K562 (cell line): ENCODE measurements at regions not wholly inside any gene's neighbourhood (a gene's known extent, or its start where the extent isn't known, plus 50 kb on each side); places are given as distances from the start of the nearest gene placed in this dataset.

Source experiments
- BRD4 ChIP-seq: fragments of 200-600 bp; sonication (generic); IDR thresholded peaks from 2 replicates; pipeline ENCODE4 v1.6.1; 2017; ENCODE audit warnings: inconsistent platforms
- CBFA2T3 ChIP-seq: fragments of 450-650 bp; IDR thresholded peaks from 2 replicates; pipeline ENCODE4 v1.6.1; 2017
- HDAC1 ChIP-seq, 2 experiments: fragments of 450-650 bp; IDR thresholded peaks; 2 replicates each; pipeline ENCODE4 v1.6.1; 2016 to 2017; ENCODE audit warnings: inconsistent platforms in 1 of 2, mild to moderate bottlenecking in 1 of 2, moderate library complexity in 1 of 2
- HMGN3 ChIP-seq: IDR thresholded peaks from 2 replicates; pipeline ENCODE4 v1.6.1; 2011; ENCODE audit warnings: borderline replicate concordance, low read depth, mild to moderate bottlenecking, mixed read lengths, low read length; ENCODE audit not compliant: insufficient read length; ENCODE audit errors: extremely low read depth
- KDM1A ChIP-seq, 2 experiments: fragments of 450-650 bp; IDR thresholded peaks; 2 replicates each; pipeline ENCODE4 v1.6.1; 2016; ENCODE audit warnings: mild to moderate bottlenecking in 2 of 2
- MEIS2 ChIP-seq: fragments of 450-650 bp; IDR thresholded peaks from 2 replicates; pipeline ENCODE4 v1.6.1; 2014; ENCODE audit warnings: mild to moderate bottlenecking; ENCODE audit not compliant: partially characterized antibody
- PML ChIP-seq: IDR thresholded peaks from 2 replicates; pipeline ENCODE4 v1.6.1; 2012; ENCODE audit warnings: low read length, inconsistent platforms
- PTBP1 ChIP-seq: fragments of 200-400 bp; formaldehyde crosslinking; IDR thresholded peaks from 2 replicates; pipeline ENCODE4 v1.6.1; 2017; ENCODE audit warnings: low read depth, low read length
- RBBP5 ChIP-seq: fragments of 200-600 bp; sonication (generic); IDR thresholded peaks from 2 replicates; pipeline ENCODE4 v1.6.1; 2012; ENCODE audit warnings: borderline replicate concordance, mild to moderate bottlenecking, low read length, control low read depth, inconsistent platforms; ENCODE audit not compliant: insufficient read depth, poor library complexity, severe bottlenecking
- RCOR1 ChIP-seq, 2 experiments: IDR thresholded peaks; 2 replicates each; pipeline ENCODE4 v1.6.1; 2012; ENCODE audit warnings: low read depth in 2 of 2, low read length in 2 of 2, borderline replicate concordance in 1 of 2, improper control_type of control experiment in 1 of 2
- SMARCA5 ChIP-seq: fragments of 450-650 bp; IDR thresholded peaks from 2 replicates; pipeline ENCODE4 v1.6.1; 2016
- SPI1 ChIP-seq: IDR thresholded peaks from 2 replicates; pipeline ENCODE4 v1.6.1; 2011; ENCODE audit warnings: low read depth, low read length, control low read depth, borderline replicate concordance
- SRSF1 ChIP-seq: fragments of 200-400 bp; formaldehyde crosslinking; IDR thresholded peaks from 2 replicates; pipeline ENCODE4 v1.6.1; 2017; ENCODE audit warnings: mild to moderate bottlenecking, low read depth, low read length, moderate library complexity
- TEAD4 ChIP-seq, 2 experiments: sonication (generic) in 1 of 2; formaldehyde crosslinking in 1 of 2; IDR thresholded peaks; 2 replicates each; pipeline versions ENCODE4 v1.6.1 to v1.8.0; 2012 to 2022; ENCODE audit warnings: borderline replicate concordance in 1 of 2, inconsistent platforms in 1 of 2, low read length in 1 of 2, mild to moderate bottlenecking in 1 of 2, missing genetic modification reagents in 1 of 2
- U2AF1 ChIP-seq: fragments of 200-400 bp; formaldehyde crosslinking; optimal IDR thresholded peaks from 2 replicates; pipeline ENCODE3; 2017; ENCODE audit warnings: mild to moderate bottlenecking, low read depth, low read length, moderate library complexity
- YBX1 ChIP-seq: fragments of 450-650 bp; IDR thresholded peaks from 2 replicates; pipeline ENCODE4 v1.7.1; 2016; ENCODE audit warnings: mild to moderate bottlenecking
- ZKSCAN3 ChIP-seq: fragments of 250-450 bp; sonication (Bioruptor Pico); IDR thresholded peaks from 2 replicates; pipeline ENCODE4 v1.4.0; 2020
- ZNF165 ChIP-seq: fragments of 250-450 bp; sonication (Bioruptor Pico); IDR thresholded peaks from 2 replicates; pipeline ENCODE4 v1.4.0; 2020; ENCODE audit warnings: borderline replicate concordance
- ZNF324 ChIP-seq: fragments of 250-450 bp; sonication (Bioruptor Pico); IDR thresholded peaks from 2 replicates; pipeline ENCODE4 v1.4.0; 2020; ENCODE audit warnings: mild to moderate bottlenecking
- ZNF384 ChIP-seq: IDR thresholded peaks from 2 replicates; pipeline ENCODE4 v1.6.1; 2012; ENCODE audit warnings: low read depth, low read length, improper control_type of control experiment
- TF ChIP-seq, protein P1 (sequence below): IDR thresholded peaks from 3 replicates; pipeline ENCODE4 v1.6.1; 2011; ENCODE audit warnings: borderline replicate concordance, mild to moderate bottlenecking, moderate library complexity; ENCODE audit not compliant: insufficient read length; ENCODE audit errors: extremely low read depth
- TF ChIP-seq, protein P2 (sequence below), 2 experiments: IDR thresholded peaks in 1 of 2; conservative IDR thresholded peaks in 1 of 2; 2 replicates each; pipeline ENCODE4 v1.6.1; 2016; ENCODE audit warnings: low read depth in 2 of 2, mild to moderate bottlenecking in 1 of 2, missing compliant biosample characterization in 1 of 2, missing genetic modification characterization in 1 of 2, moderate library complexity in 1 of 2
- TF ChIP-seq, protein P3 (sequence below): sonication (generic); formaldehyde crosslinking; IDR thresholded peaks from 2 replicates; pipeline ENCODE4 v1.8.0; 2022; ENCODE audit warnings: mild to moderate bottlenecking, missing genetic modification reagents

DNA sequence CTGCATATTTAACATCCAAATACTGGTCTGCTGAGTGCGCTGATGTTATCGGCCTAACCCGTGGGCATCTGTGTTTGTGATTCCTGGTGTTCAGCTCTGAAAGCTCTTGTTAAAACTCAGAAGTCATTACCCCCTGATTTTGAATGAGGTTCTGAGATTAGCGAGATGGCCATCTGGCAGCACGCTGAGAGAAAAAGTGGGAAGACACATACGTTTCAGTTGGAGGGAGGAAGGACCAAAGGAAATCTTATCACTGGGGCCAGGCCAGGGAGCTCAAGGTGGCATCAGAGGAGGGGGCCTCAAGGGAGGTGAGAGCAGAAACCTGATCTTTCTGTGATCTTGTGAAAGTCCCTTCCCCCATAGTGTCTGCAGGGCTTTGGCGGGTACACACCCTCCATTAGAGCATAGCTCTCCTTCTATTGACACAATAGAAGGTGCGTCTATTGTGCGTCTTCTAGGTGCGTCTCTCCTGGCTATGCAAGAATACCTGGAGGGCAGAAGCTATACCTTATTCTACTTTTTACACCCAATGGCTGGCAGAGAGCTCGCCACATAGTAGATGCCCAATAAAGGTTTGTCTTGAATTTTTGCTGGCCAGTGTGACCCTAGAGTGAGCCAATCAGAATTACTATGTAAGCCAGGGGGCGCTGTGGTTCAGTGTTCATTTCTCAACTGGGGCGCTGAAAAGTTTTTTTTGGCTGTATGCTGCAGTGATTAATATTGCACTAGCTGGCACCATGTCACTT lies 182.4 kb downstream of the SHQ1 start (continued):
- TF ChIP-seq RBBP5 (no peak), ZNF384 (peak; percentile 47; the same call in 1 of the 2 replicates), PML (no peak), PTBP1 (no peak), MEIS2 (no peak), HMGN3 (no peak), RCOR1 (IDR thresholded peaks at IDR 0.05; ENCODE audit: borderline replicate concordance in 1 of 2, low read depth in 2 of 2, low read length in 2 of 2) (0 out of 4 replicates have a peak, but pooled peaks of 1 of the 2 experiments have one; percentile 9), SPI1 (no peak), SRSF1 (no peak), KDM1A (IDR thresholded peaks at IDR 0.05) (peak in 1 of 2 experiments; percentile 57; a peak in 2 of 4 replicates), TEAD4 (IDR thresholded peaks at IDR 0.05; ENCODE audit: low read length) (0 out of 2 replicates have a peak, but pooled peaks have one; percentile 13), TEAD4 (CRISPR knock-in tag; IDR thresholded peaks at IDR 0.05; ENCODE audit: borderline replicate concordance) (no peak), YBX1 (no peak), HDAC1 (IDR thresholded peaks at IDR 0.05) (no peak), ZNF165 (CRISPR knock-in tag) (no peak), ZKSCAN3 (no peak), U2AF1 (no peak), CBFA2T3 (peak; percentile 70), ZNF324 (CRISPR knock-in tag) (no peak), BRD4 (no peak), SMARCA5 (no peak)
- TF ChIP-seq, protein P1, sequence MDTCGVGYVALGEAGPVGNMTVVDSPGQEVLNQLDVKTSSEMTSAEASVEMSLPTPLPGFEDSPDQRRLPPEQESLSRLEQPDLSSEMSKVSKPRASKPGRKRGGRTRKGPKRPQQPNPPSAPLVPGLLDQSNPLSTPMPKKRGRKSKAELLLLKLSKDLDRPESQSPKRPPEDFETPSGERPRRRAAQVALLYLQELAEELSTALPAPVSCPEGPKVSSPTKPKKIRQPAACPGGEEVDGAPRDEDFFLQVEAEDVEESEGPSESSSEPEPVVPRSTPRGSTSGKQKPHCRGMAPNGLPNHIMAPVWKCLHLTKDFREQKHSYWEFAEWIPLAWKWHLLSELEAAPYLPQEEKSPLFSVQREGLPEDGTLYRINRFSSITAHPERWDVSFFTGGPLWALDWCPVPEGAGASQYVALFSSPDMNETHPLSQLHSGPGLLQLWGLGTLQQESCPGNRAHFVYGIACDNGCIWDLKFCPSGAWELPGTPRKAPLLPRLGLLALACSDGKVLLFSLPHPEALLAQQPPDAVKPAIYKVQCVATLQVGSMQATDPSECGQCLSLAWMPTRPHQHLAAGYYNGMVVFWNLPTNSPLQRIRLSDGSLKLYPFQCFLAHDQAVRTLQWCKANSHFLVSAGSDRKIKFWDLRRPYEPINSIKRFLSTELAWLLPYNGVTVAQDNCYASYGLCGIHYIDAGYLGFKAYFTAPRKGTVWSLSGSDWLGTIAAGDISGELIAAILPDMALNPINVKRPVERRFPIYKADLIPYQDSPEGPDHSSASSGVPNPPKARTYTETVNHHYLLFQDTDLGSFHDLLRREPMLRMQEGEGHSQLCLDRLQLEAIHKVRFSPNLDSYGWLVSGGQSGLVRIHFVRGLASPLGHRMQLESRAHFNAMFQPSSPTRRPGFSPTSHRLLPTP = no peak
- TF ChIP-seq, protein P2, sequence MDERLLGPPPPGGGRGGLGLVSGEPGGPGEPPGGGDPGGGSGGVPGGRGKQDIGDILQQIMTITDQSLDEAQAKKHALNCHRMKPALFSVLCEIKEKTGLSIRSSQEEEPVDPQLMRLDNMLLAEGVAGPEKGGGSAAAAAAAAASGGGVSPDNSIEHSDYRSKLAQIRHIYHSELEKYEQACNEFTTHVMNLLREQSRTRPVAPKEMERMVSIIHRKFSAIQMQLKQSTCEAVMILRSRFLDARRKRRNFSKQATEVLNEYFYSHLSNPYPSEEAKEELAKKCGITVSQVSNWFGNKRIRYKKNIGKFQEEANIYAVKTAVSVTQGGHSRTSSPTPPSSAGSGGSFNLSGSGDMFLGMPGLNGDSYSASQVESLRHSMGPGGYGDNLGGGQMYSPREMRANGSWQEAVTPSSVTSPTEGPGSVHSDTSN (CRISPR knock-in tag; IDR thresholded peaks at IDR 0.05; ENCODE audit: low read depth) = no peak
- TF ChIP-seq, protein P2 (tag; conservative IDR thresholded peaks at IDR 0.05; ENCODE audit: low read depth) = 0 out of 2 replicates have a peak, but pooled peaks have one; percentile 22
- TF ChIP-seq, protein P3, sequence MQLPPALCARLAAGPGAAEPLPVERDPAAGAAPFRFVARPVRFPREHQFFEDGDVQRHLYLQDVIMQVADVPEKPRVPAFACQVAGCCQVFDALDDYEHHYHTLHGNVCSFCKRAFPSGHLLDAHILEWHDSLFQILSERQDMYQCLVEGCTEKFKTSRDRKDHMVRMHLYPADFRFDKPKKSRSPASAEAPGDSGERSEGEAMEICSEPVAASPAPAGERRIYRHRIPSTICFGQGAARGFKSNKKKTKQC (CRISPR knock-in tag) = no peak
